WTC11 (cell line): ENCODE measurements at regions not wholly inside any gene's neighbourhood (a gene's known extent, or its start where the extent isn't known, plus 50 kb on each side); places are given as distances from the start of the nearest gene placed in this dataset.

Source experiments
- ATAC-seq: fragments of 200-7000 bp; cut with Tn5 transposase; 2 replicates; pipeline ENCODE4 v1.10.0; 2021; ENCODE audit warnings: mild to moderate bottlenecking, moderate library complexity
- CTCF ChIA-PET: fragments of 300-600 bp; sonication (Branson Sonifier 250); formaldehyde crosslinking; loops from one replicate; lab custom pipeline; 2021; ENCODE audit warnings: antibody characterized with exemption; lab: Charles Lee
- POLR2A ChIA-PET: fragments of 350-600 bp; sonication (Branson Sonifier 250); formaldehyde crosslinking; loops from one replicate; lab custom pipeline; 2021; ENCODE audit warnings: antibody characterized with exemption; lab: Charles Lee
- DNase-seq: peaks from one replicate; pipeline ENCODE4 v3.0.0; 2021; ENCODE audit warnings: low spot score
- H3K27ac Mint-ChIP-seq: 2 replicates; pipeline ENCODE4 v1.8.0; 2021; ENCODE audit warnings: mixed read lengths
- H3K27me3 Mint-ChIP-seq: 2 replicates; pipeline ENCODE4 v1.8.0; 2021; ENCODE audit warnings: low read depth, mild to moderate bottlenecking, moderate library complexity, mixed read lengths
- H3K36me3 Mint-ChIP-seq: 2 replicates; pipeline ENCODE4 v1.8.0; 2021; ENCODE audit warnings: mixed read lengths
- H3K4me1 Mint-ChIP-seq: 2 replicates; pipeline ENCODE4 v1.8.0; 2022; ENCODE audit warnings: mixed read lengths
- H3K4me3 Mint-ChIP-seq: 2 replicates; pipeline ENCODE4 v1.8.0; 2021; ENCODE audit warnings: mild to moderate bottlenecking, moderate library complexity, mixed read lengths
- H3K9me3 Mint-ChIP-seq: 2 replicates; pipeline ENCODE4 v1.8.0; 2021; ENCODE audit warnings: mixed read lengths
- ATF2 ChIP-seq: sonication (generic); formaldehyde crosslinking; IDR thresholded peaks from 2 replicates; pipeline ENCODE4 v1.8.1; 2022; ENCODE audit warnings: low read depth, missing genetic modification reagents, borderline replicate concordance
- E2F1 ChIP-seq: sonication (generic); formaldehyde crosslinking; IDR thresholded peaks from 2 replicates; pipeline ENCODE4 v1.8.0; 2022; ENCODE audit warnings: mild to moderate bottlenecking, missing genetic modification reagents
- E2F5 ChIP-seq: sonication (generic); formaldehyde crosslinking; IDR thresholded peaks from 2 replicates; pipeline ENCODE4 v1.8.1; 2022; ENCODE audit warnings: mild to moderate bottlenecking, moderate library complexity, missing genetic modification reagents
- ERG ChIP-seq: fragments of 250-450 bp; sonication (Bioruptor Pico); IDR thresholded peaks from 2 replicates; pipeline ENCODE4 v1.8.0; 2021; ENCODE audit warnings: mild to moderate bottlenecking
- GABPB1 ChIP-seq: sonication (generic); formaldehyde crosslinking; IDR thresholded peaks from 2 replicates; pipeline ENCODE4 v1.8.1; 2023; ENCODE audit warnings: mild to moderate bottlenecking, missing genetic modification reagents
- GRHL2 ChIP-seq: fragments of 250-450 bp; sonication (Bioruptor Pico); IDR thresholded peaks from 2 replicates; pipeline ENCODE4 v1.8.0; 2022; ENCODE audit warnings: mild to moderate bottlenecking, moderate library complexity; ENCODE audit not compliant: insufficient replicate concordance, severe bottlenecking
- HMGA2 ChIP-seq: fragments of 250-450 bp; sonication (Bioruptor Pico); IDR thresholded peaks from 2 replicates; pipeline ENCODE4 v1.4.0; 2021; ENCODE audit warnings: mild to moderate bottlenecking, moderate library complexity
- HMGXB4 ChIP-seq: sonication (generic); formaldehyde crosslinking; IDR thresholded peaks from 2 replicates; pipeline ENCODE4 v1.8.1; 2023; ENCODE audit warnings: mild to moderate bottlenecking, moderate library complexity, missing genetic modification reagents
- IRF2 ChIP-seq: sonication (generic); formaldehyde crosslinking; IDR thresholded peaks from 2 replicates; pipeline ENCODE4 v1.8.0; 2022; ENCODE audit warnings: low read depth, missing genetic modification reagents, borderline replicate concordance
- MAX ChIP-seq: sonication (generic); formaldehyde crosslinking; IDR thresholded peaks from 2 replicates; pipeline ENCODE4 v1.8.0; 2022; ENCODE audit warnings: mild to moderate bottlenecking, missing genetic modification reagents
- NFYB ChIP-seq: sonication (generic); formaldehyde crosslinking; conservative IDR thresholded peaks from 2 replicates; pipeline ENCODE4 v1.8.0; 2022; ENCODE audit warnings: low read depth, missing genetic modification reagents
- PRRX2 ChIP-seq: fragments of 250-450 bp; sonication (Bioruptor Pico); IDR thresholded peaks from 2 replicates; pipeline ENCODE4 v1.8.0; 2021; ENCODE audit warnings: mild to moderate bottlenecking
- TCF7 ChIP-seq: sonication (generic); formaldehyde crosslinking; IDR thresholded peaks from 2 replicates; pipeline ENCODE4 v1.8.0; 2022; ENCODE audit warnings: mild to moderate bottlenecking, low read depth, missing genetic modification reagents, moderate library complexity
- TP53 ChIP-seq: sonication (generic); formaldehyde crosslinking; IDR thresholded peaks from 2 replicates; pipeline ENCODE4 v1.8.1; 2023; ENCODE audit warnings: mild to moderate bottlenecking, missing genetic modification reagents
- ZNF317 ChIP-seq: sonication (generic); formaldehyde crosslinking; IDR thresholded peaks from 2 replicates; pipeline ENCODE4 v1.8.1; 2023; ENCODE audit warnings: low read depth, mild to moderate bottlenecking, moderate library complexity, missing genetic modification reagents, borderline replicate concordance
- ZNF396 ChIP-seq: fragments of 250-450 bp; sonication (Bioruptor Pico); IDR thresholded peaks from 2 replicates; pipeline ENCODE4 v1.8.0; 2021; ENCODE audit warnings: mild to moderate bottlenecking, moderate library complexity, borderline replicate concordance
- ZNF532 ChIP-seq: fragments of 250-450 bp; sonication (Bioruptor Pico); IDR thresholded peaks from 2 replicates; pipeline ENCODE4 v1.9.0; 2021; ENCODE audit warnings: mild to moderate bottlenecking, borderline replicate concordance
- ZSCAN18 ChIP-seq: fragments of 250-450 bp; sonication (Bioruptor Pico); IDR thresholded peaks from 2 replicates; pipeline ENCODE4 v2.1.2; 2022; ENCODE audit warnings: mild to moderate bottlenecking, moderate library complexity

- Mint-ChIP-seq H3K27me3 (no peaks in the 10 kb centered on the region), H3K4me1 (peaks cover 26% of the 10 kb centered on the region), H3K4me3 (no peak overlapping the region), H3K36me3 (no peaks in the 10 kb centered on the region), H3K27ac (no peak overlapping the region), H3K9me3 (no peaks in the 10 kb centered on the region)
- no peak for TF ChIP-seq ZNF317 (CRISPR knock-in tag)
- TF ChIP-seq GABPB1, result no peak
- TF ChIP-seq ZSCAN18, result no peak
- TF ChIP-seq HMGA2 (CRISPR knock-in tag), result no peak
- no peak for TF ChIP-seq ATF2 (CRISPR knock-in tag)
- TF ChIP-seq ZNF532, result no peak
- TF ChIP-seq E2F1 (CRISPR knock-in tag), result no peak
- TF ChIP-seq ERG (CRISPR knock-in tag), result no peak
- TF ChIP-seq MAX, result no peak
- TF ChIP-seq ZNF396 (CRISPR knock-in tag), result no peak
- TF ChIP-seq E2F5 (CRISPR knock-in tag), result no peak
- no peak for TF ChIP-seq NFYB
- TF ChIP-seq TCF7 (CRISPR knock-in tag), result no peak
- TF ChIP-seq GRHL2, result no peak
- no peak for TF ChIP-seq TP53 (CRISPR knock-in tag)
- no peak for TF ChIP-seq IRF2 (CRISPR knock-in tag)
- TF ChIP-seq PRRX2 (CRISPR knock-in tag), result no peak
- TF ChIP-seq HMGXB4 (CRISPR knock-in tag), result no peak
- DNase-seq, result no peak
- ChIA-PET POLR2A (no interaction called here), CTCF (no interaction called here)
- ATAC-seq, result no peak
These were observed 1242.3 kb upstream of the CELF4 start for GRCh38 chr18:38807915-38808314.
